ENCODE measurements at regions not wholly inside any gene's neighbourhood (a gene's known extent, or its start where the extent isn't known, plus 50 kb on each side); places are given as distances from the start of the nearest gene placed in this dataset.
A peak's percentile ranks its signal among the peaks of the same experiment; 100 is the strongest.

DNA sequence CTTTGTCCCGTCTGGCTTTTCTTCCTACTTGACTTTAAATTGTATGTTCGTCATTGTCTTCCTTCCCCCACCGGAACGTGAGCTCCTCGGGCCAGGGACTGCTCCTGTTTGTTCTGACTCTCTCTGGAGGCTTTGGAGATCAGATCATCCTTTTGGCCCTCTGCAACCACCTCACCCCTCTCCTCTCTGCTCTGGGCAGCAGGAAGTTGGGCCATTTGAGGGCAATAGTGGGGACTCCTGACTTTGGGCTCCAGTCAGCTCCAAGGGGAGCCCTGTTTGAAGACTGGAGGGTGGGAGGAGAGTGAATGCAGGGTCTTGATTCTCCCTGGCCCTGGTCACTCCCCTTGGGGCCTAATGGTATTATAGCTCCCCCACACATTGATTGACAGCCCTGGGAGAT, 186.3 kb upstream of the B3GAT1 start:
- ChIA-PET CTCF (interaction anchor here (0.6 kb wide), 1 partner anchor 8 kb away, joined by 3 read pairs; no protein-coding TSS in a partner anchor), POLR2A (no interaction called here)
- no peak overlapping the region for H3K27ac Mint-ChIP-seq (ENCODE audit: low read depth, unreplicated experiment)
- no peaks in the 10 kb centered on the region for H3K36me3 Mint-ChIP-seq (ENCODE audit: insufficient read depth, unreplicated experiment)
- H3K27me3 Mint-ChIP-seq (ENCODE audit: insufficient read depth, unreplicated experiment) = no peaks in the 10 kb centered on the region
- H3K4me1 Mint-ChIP-seq (ENCODE audit: insufficient read depth, unreplicated experiment) = no peaks in the 10 kb centered on the region
- TF ChIP-seq, protein P1, sequence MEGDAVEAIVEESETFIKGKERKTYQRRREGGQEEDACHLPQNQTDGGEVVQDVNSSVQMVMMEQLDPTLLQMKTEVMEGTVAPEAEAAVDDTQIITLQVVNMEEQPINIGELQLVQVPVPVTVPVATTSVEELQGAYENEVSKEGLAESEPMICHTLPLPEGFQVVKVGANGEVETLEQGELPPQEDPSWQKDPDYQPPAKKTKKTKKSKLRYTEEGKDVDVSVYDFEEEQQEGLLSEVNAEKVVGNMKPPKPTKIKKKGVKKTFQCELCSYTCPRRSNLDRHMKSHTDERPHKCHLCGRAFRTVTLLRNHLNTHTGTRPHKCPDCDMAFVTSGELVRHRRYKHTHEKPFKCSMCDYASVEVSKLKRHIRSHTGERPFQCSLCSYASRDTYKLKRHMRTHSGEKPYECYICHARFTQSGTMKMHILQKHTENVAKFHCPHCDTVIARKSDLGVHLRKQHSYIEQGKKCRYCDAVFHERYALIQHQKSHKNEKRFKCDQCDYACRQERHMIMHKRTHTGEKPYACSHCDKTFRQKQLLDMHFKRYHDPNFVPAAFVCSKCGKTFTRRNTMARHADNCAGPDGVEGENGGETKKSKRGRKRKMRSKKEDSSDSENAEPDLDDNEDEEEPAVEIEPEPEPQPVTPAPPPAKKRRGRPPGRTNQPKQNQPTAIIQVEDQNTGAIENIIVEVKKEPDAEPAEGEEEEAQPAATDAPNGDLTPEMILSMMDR (IDR thresholded peaks at IDR 0.05; ENCODE audit: unreplicated experiment) = no peak
- BruUV-seq (replicated peaks) = no TSS peak
- intact Hi-C loops (cut with micrococcal nuclease) = no loop called here
- H3K9me3 Mint-ChIP-seq (ENCODE audit: unreplicated experiment) = peaks cover 13% of the 10 kb centered on the region
- H3K4me3 Mint-ChIP-seq (ENCODE audit: unreplicated experiment) = no peak overlapping the region
- no peak for DNase-seq (ENCODE audit: unreplicated experiment)

DNA sequence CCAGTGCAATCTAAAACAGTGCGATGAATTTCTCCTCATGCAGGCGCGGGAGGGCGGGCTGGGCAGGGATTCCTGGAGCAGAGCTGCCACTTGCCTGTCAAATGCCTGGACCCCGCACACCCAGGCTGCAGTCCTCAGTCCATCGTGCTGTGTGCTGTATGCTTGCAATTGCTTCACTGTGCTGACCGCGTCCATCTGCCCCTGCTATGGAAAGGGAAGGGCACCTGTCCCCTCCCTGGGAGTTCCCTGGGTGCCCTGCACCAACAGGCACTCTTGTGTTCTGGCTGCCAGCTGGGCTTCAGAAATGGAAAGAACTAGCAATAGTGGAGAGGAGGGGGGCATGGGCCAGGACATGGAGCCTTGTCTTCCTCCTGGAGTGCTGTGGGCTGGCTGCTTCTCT, 185.4 kb upstream of the B3GAT1 start:
- no peak for DNase-seq (ENCODE audit: unreplicated experiment)
- TF ChIP-seq, protein P1 (IDR thresholded peaks at IDR 0.05; ENCODE audit: unreplicated experiment) = no peak
- Mint-ChIP-seq H3K4me1 (ENCODE audit: insufficient read depth, unreplicated experiment) (no peaks in the 10 kb centered on the region), H3K9me3 (ENCODE audit: unreplicated experiment) (peaks cover 13% of the 10 kb centered on the region), H3K27me3 (ENCODE audit: insufficient read depth, unreplicated experiment) (no peaks in the 10 kb centered on the region), H3K36me3 (ENCODE audit: insufficient read depth, unreplicated experiment) (no peaks in the 10 kb centered on the region), H3K4me3 (ENCODE audit: unreplicated experiment) (no peak overlapping the region), H3K27ac (ENCODE audit: low read depth, unreplicated experiment) (no peak overlapping the region)
- no TSS peak for BruUV-seq (replicated peaks)
- intact Hi-C loops (cut with micrococcal nuclease) = no loop called here
- POLR2A ChIA-PET = interaction anchor here (0.6 kb wide), 1 partner anchor 207 kb away, joined by 5 read pairs; no protein-coding TSS in a partner anchor
- CTCF ChIA-PET = interaction anchor here (0.7 kb wide), 1 partner anchor 1154 kb away, joined by 3 read pairs; no protein-coding TSS in a partner anchor

DNA sequence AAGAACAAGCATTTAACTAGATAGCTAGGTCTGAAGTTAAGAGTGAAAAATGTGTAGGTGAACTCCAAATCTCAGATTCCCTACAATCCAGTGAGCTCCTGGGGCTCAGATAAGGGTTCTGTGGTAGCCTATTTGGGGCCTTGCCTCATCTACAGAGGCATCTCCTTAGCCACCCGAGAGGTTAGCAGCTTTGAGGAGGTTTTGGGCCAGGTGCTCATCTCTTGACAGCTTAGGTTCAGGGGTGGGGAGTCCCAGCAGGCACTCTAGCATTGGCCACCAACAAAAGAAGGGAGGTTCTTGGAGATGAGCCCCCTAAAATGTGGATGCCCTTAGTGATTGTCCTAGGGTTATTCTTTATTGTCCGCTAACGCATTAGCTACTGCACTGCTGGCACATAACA, 184.4 kb upstream of the B3GAT1 start:
- ChIA-PET POLR2A (no interaction called here), CTCF (interaction anchor here (0.5 kb wide), 1 partner anchor 1119 kb away, joined by 3 read pairs; no protein-coding TSS in a partner anchor)
- no peak for DNase-seq (ENCODE audit: unreplicated experiment)
- Mint-ChIP-seq H3K36me3 (ENCODE audit: insufficient read depth, unreplicated experiment) (no peaks in the 10 kb centered on the region), H3K27me3 (ENCODE audit: insufficient read depth, unreplicated experiment) (no peaks in the 10 kb centered on the region), H3K4me3 (ENCODE audit: unreplicated experiment) (no peak overlapping the region), H3K9me3 (ENCODE audit: unreplicated experiment) (peaks cover 13% of the 10 kb centered on the region), H3K27ac (ENCODE audit: low read depth, unreplicated experiment) (no peak overlapping the region), H3K4me1 (ENCODE audit: insufficient read depth, unreplicated experiment) (no peaks in the 10 kb centered on the region)
- intact Hi-C loops (cut with micrococcal nuclease) = no loop called here
- BruUV-seq (replicated peaks) = no TSS peak
- TF ChIP-seq, protein P1 (IDR thresholded peaks at IDR 0.05; ENCODE audit: unreplicated experiment) = no peak

DNA sequence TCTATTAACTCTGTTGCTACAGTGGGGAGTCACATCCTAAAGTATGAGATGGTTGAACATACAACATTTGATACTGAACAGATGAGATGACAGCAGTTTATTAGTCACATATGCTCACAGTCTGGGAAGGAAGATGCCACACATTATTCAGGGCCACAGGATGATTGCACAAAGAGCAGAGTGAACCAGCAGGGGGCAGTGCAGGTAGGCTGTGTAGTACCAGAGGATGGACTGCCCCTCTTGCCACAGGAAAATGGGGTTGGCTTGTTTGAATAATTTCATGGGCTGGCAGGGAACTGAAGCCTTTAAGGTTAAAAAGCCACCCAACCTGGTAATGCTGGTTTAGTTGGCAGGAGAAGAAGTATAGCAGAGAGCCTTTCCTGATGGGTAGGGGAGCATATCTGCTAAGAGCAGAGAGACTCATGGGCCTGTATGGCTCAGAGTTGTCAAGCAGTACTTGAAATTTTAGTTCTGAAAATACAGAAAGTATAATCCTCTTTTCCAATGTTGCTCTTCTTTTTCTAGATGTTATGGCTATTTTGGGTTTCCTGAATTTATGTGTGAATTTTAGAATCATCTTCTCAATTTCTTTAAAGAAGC, 180.4 kb upstream of the B3GAT1 start:
- DNase-seq (ENCODE audit: unreplicated experiment) = peak; percentile 43
- CTCF ChIA-PET = no interaction called here
- H3K27me3 Mint-ChIP-seq (ENCODE audit: insufficient read depth, unreplicated experiment) = no peaks in the 10 kb centered on the region
- H3K36me3 Mint-ChIP-seq (ENCODE audit: insufficient read depth, unreplicated experiment) = no peaks in the 10 kb centered on the region
- POLR2A ChIA-PET = interaction anchor here (0.6 kb wide), 1 partner anchor 258 kb away, joined by 3 read pairs; no protein-coding TSS in a partner anchor
- peaks cover 6% of the 10 kb centered on the region for H3K9me3 Mint-ChIP-seq (ENCODE audit: unreplicated experiment)
- no peak overlapping the region for H3K27ac Mint-ChIP-seq (ENCODE audit: low read depth, unreplicated experiment)
- H3K4me1 Mint-ChIP-seq (ENCODE audit: insufficient read depth, unreplicated experiment) = no peaks in the 10 kb centered on the region
- H3K4me3 Mint-ChIP-seq (ENCODE audit: unreplicated experiment) = no peak overlapping the region
- intact Hi-C loops (cut with micrococcal nuclease) = no loop called here
- TF ChIP-seq, protein P1 (IDR thresholded peaks at IDR 0.05; ENCODE audit: unreplicated experiment) = no peak
- no TSS peak for BruUV-seq (replicated peaks)

Data from MCF 10A (cell line).